HCT116 (cell line): ENCODE measurements at regions not wholly inside any gene's neighbourhood (a gene's known extent, or its start where the extent isn't known, plus 50 kb on each side); places are given as distances from the start of the nearest gene placed in this dataset.

Experiments
- ATAC-seq: fragments of 200-7000 bp; cut with Tn5 transposase; 2 replicates; pipeline ENCODE4 v1.9.1; 2020; ENCODE audit warnings: mild to moderate bottlenecking, moderate library complexity
- BruUV-seq: library from RNA; stranded (reverse); fragments of 400-500 nt; replicated peaks from 2 replicates; lab custom pipeline; 2021; lab: Mats Ljungman, UMichigan
- CTCF ChIA-PET: fragments of 300-600 bp; sonication (Branson Sonifier 250); formaldehyde crosslinking; loops from one replicate; lab custom pipeline; 2021; ENCODE audit warnings: antibody characterized with exemption; lab: Charles Lee
- POLR2A ChIA-PET: fragments of 300-600, 350-600 bp; sonication (Branson Sonifier 250); formaldehyde crosslinking; loops from one replicate; lab custom pipeline; 2021; ENCODE audit warnings: antibody characterized with exemption; lab: Charles Lee
- RAD21 ChIA-PET, 2 experiments: fragments of 300-600 bp; sonication (Branson Sonifier 250); formaldehyde crosslinking; loops; one replicate each; lab custom pipeline; 2023; ENCODE audit warnings: low total read pairs in 2 of 2; ENCODE audit not compliant: uncharacterized antibody in 2 of 2, unreplicated experiment in 2 of 2, low non-redundant PET in 1 of 2; lab: Charles Lee
- DNase-seq: peaks from one replicate; pipeline ENCODE4 v3.0.0-alpha.2; 2010; ENCODE audit warnings: low read depth, low spot score
- H2AFZ ChIP-seq: fragments of 200-600 bp; shearing (Covaris generic), sonication (generic); 2 replicates; pipeline ENCODE4 v1.6.1; 2017; ENCODE audit warnings: low read depth, mixed run types, mixed read lengths, antibody characterized with exemption, low read length; ENCODE audit not compliant: poor library complexity, severe bottlenecking
- H3K27ac ChIP-seq: 2 replicates; pipeline ENCODE4 v1.5.1; 2012; ENCODE audit warnings: low read depth, low read length
- H3K27me3 ChIP-seq: fragments of 200-600 bp; sonication (generic); 2 replicates; pipeline ENCODE4 v1.6.1; 2016; ENCODE audit warnings: mixed run types, low read length, mixed read lengths; ENCODE audit not compliant: insufficient read depth
- H3K36me3 ChIP-seq, 2 experiments: fragments of 200-500 bp in 1 of 2; fragments of 200-600 bp in 1 of 2; sonication (Bioruptor generic) in 1 of 2; sonication (generic) in 1 of 2; 2 replicates each; pipeline versions ENCODE4 v1.5.1 to v1.6.1; 2014 to 2016; ENCODE audit warnings: low read length in 2 of 2, inconsistent platforms in 1 of 2, mixed read lengths in 1 of 2, mixed run types in 1 of 2; ENCODE audit not compliant: insufficient read depth in 2 of 2, control insufficient read depth in 1 of 2
- H3K4me1 ChIP-seq, 2 experiments: fragments of 200-600 bp in 1 of 2; sonication (generic) in 1 of 2; 2 replicates each; pipeline versions ENCODE4 v1.5.1 to v1.6.1; 2012 to 2017; ENCODE audit warnings: low read length in 2 of 2, inconsistent platforms in 1 of 2, mild to moderate bottlenecking in 1 of 2, mixed read lengths in 1 of 2, mixed run types in 1 of 2, moderate library complexity in 1 of 2; ENCODE audit not compliant: insufficient read depth in 2 of 2, control insufficient read depth in 1 of 2
- H3K4me2 ChIP-seq: fragments of 200-600 bp; sonication (generic); 2 replicates; pipeline ENCODE4 v1.6.1; 2017; ENCODE audit warnings: mixed run types, low read length, mixed read lengths
- H3K4me3 ChIP-seq, 2 experiments: fragments of 200-600 bp in 1 of 2; sonication (generic) in 1 of 2; replicated peaks in 1 of 2; 2 replicates each; pipeline ENCODE4 v1.5.1; 2011 to 2016; ENCODE audit warnings: low read length in 2 of 2, control low read depth in 1 of 2, low read depth in 1 of 2, mild to moderate bottlenecking in 1 of 2, mixed read lengths in 1 of 2, mixed run types in 1 of 2
- H3K79me2 ChIP-seq: fragments of 200-600 bp; sonication (generic); 2 replicates; pipeline ENCODE4 v1.6.1; 2017; ENCODE audit warnings: mild to moderate bottlenecking, mixed run types, low read length, moderate library complexity, mixed read lengths; ENCODE audit not compliant: insufficient read depth
- H3K9ac ChIP-seq: fragments of 200-600 bp; sonication (generic); 2 replicates; pipeline ENCODE4 v1.6.1; 2016; ENCODE audit warnings: low read length, mixed read lengths
- H3K9me2 ChIP-seq: fragments of 200-600 bp; sonication (generic), shearing (Covaris generic); 2 replicates; pipeline ENCODE4 v1.6.1; 2017; ENCODE audit warnings: mixed run types, mild to moderate bottlenecking, moderate library complexity; ENCODE audit not compliant: insufficient read depth
- H3K9me3 ChIP-seq, 2 experiments: fragments of 200-500 bp in 1 of 2; fragments of 200-600 bp in 1 of 2; sonication (Bioruptor generic) in 1 of 2; sonication (generic) in 1 of 2; 2 replicates each; pipeline ENCODE4 v1.6.1; 2014 to 2017; ENCODE audit warnings: low read length in 2 of 2, mixed read lengths in 2 of 2, inconsistent platforms in 1 of 2, low read depth in 1 of 2, mild to moderate bottlenecking in 1 of 2, mixed run types in 1 of 2, moderate library complexity in 1 of 2; ENCODE audit not compliant: control insufficient read depth in 1 of 2, insufficient read depth in 1 of 2
- H4K20me1 ChIP-seq: fragments of 200-600 bp; sonication (generic), shearing (Covaris generic); 2 replicates; pipeline ENCODE4 v1.6.1; 2017; ENCODE audit warnings: mixed run types, mild to moderate bottlenecking, moderate library complexity; ENCODE audit not compliant: insufficient read depth
- ATF3 ChIP-seq: IDR thresholded peaks from 2 replicates; pipeline ENCODE4 v1.6.1; 2012
- CEBPB ChIP-seq: IDR thresholded peaks from 2 replicates; pipeline ENCODE4 v1.6.1; 2012; ENCODE audit warnings: low read depth
- EGR1 ChIP-seq: IDR thresholded peaks from 2 replicates; pipeline ENCODE4 v1.6.1; 2012; ENCODE audit warnings: low read depth
- ELF1 ChIP-seq: IDR thresholded peaks from 2 replicates; pipeline ENCODE4 v1.6.1; 2012; ENCODE audit warnings: low read depth, borderline replicate concordance
- EZH2 ChIP-seq: fragments of 200-600 bp; sonication (generic); IDR thresholded peaks from 2 replicates; pipeline ENCODE4 v1.6.1; 2017; ENCODE audit warnings: antibody characterized with exemption, mixed run types
- EZH2phosphoT487 ChIP-seq: fragments of 200-600 bp; IDR thresholded peaks from 2 replicates; pipeline ENCODE4 v1.6.1; 2018; ENCODE audit warnings: antibody characterized with exemption, borderline replicate concordance
- FOSL1 ChIP-seq: IDR thresholded peaks from 2 replicates; pipeline ENCODE4 v1.6.1; 2012; ENCODE audit warnings: low read depth
- JUND ChIP-seq: IDR thresholded peaks from 2 replicates; pipeline ENCODE4 v1.6.1; 2012
- MAX ChIP-seq: IDR thresholded peaks from 2 replicates; pipeline ENCODE4 v1.6.1; 2012
- POLR2AphosphoS5 ChIP-seq: IDR thresholded peaks from 2 replicates; pipeline ENCODE4 v1.6.1; 2011; ENCODE audit warnings: mild to moderate bottlenecking, low read depth, low read length, moderate library complexity
- SIN3A ChIP-seq: IDR thresholded peaks from 2 replicates; pipeline ENCODE4 v1.6.1; 2012; ENCODE audit warnings: low read depth
- SP1 ChIP-seq: IDR thresholded peaks from 2 replicates; pipeline ENCODE4 v1.6.1; 2012; ENCODE audit warnings: low read depth
- SRF ChIP-seq: IDR thresholded peaks from 2 replicates; pipeline ENCODE4 v1.6.1; 2012; ENCODE audit warnings: low read depth
- YY1 ChIP-seq: IDR thresholded peaks from 2 replicates; pipeline ENCODE4 v1.6.1; 2011; ENCODE audit warnings: low read length, low read depth, moderate library complexity, mild to moderate bottlenecking; ENCODE audit not compliant: insufficient replicate concordance; ENCODE audit errors: extremely low read depth
- ZBTB33 ChIP-seq: IDR thresholded peaks from 2 replicates; pipeline ENCODE4 v1.6.1; 2011; ENCODE audit warnings: mild to moderate bottlenecking, low read length, moderate library complexity; ENCODE audit not compliant: insufficient replicate concordance; ENCODE audit errors: extremely low read depth
- ZFX ChIP-seq: fragments of 450-650 bp; IDR thresholded peaks from 2 replicates; pipeline ENCODE4 v1.6.1; 2017
- intact Hi-C: fragments of 100-400 bp; cut with micrococcal nuclease; formaldehyde crosslinking; loops from 2 replicates; pipeline ENCODE4 v1.10.0; 2022
- TF ChIP-seq, protein P1 (sequence below), 3 experiments: fragments of 200-600 bp in 1 of 3; sonication (generic) in 1 of 3; IDR thresholded peaks in 2 of 3; conservative IDR thresholded peaks in 1 of 3; 2 replicates each; pipeline ENCODE4 v1.5.1; 2012 to 2017; ENCODE audit warnings: low read depth in 2 of 3, low read length in 2 of 3, antibody characterized with exemption in 1 of 3, borderline replicate concordance in 1 of 3, control low read depth in 1 of 3, mild to moderate bottlenecking in 1 of 3, mixed read lengths in 1 of 3, mixed run types in 1 of 3, moderate library complexity in 1 of 3; ENCODE audit not compliant: insufficient read depth in 1 of 3

DNA sequence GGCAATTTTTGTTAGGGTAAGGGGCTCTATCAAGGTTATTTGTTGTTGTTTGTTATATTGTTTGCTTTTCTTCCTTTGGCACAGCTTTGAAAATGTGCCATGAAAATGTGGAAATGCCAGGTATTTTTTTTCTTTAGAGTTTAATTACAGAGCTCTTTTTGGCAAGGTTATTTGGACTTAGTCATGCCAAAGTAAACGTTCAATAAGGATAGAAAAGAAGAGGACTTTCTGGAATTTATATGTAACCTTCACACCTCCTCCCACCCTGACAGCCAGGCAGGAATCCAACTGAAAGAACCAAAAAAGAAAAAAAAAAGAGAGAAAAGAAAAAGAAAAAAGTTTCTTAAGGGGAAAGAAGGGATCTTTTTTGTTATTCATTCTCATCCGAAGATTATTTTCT, 217.8 kb downstream of the KITLG start:
- TF ChIP-seq EGR1 = no peak
- TF ChIP-seq SRF = no peak
- no peak for TF ChIP-seq SIN3A
- TF ChIP-seq EZH2phosphoT487 = no peak
- no peak for TF ChIP-seq JUND
- no peak for TF ChIP-seq ATF3
- no peak for TF ChIP-seq FOSL1
- TF ChIP-seq YY1 = no peak
- H4K20me1 ChIP-seq = no peaks in the 10 kb centered on the region
- intact Hi-C loops = no loop called here
- H3K27ac ChIP-seq = no peak overlapping the region
- H3K4me3 ChIP-seq = no peak overlapping the region
- H3K36me3 ChIP-seq = no peaks in the 10 kb centered on the region
- no peaks in the 10 kb centered on the region; the same call in 1 of the 2 replicates for H3K9me2 ChIP-seq
- no peaks in the 10 kb centered on the region for H3K9me3 ChIP-seq
- CTCF ChIA-PET = no interaction called here
- H3K27me3 ChIP-seq = no peaks in the 10 kb centered on the region
- H2AFZ ChIP-seq = no peak overlapping the region
- ATAC-seq (no peak), DNase-seq (no peak)
- H3K4me1 ChIP-seq = no peaks in the 10 kb centered on the region
- BruUV-seq = no TSS peak
- H3K9ac ChIP-seq = no peak overlapping the region
- no peaks in the 10 kb centered on the region for H3K79me2 ChIP-seq
- RAD21 ChIA-PET = no interaction called here
- H3K4me2 ChIP-seq = no peak overlapping the region
- POLR2A ChIA-PET = no interaction called here

- Histone ChIP-seq H4K20me1 (no peaks in the 10 kb centered on the region), H2AFZ (no peak overlapping the region), H3K9me3 (no peaks in the 10 kb centered on the region), H3K4me1 (no peaks in the 10 kb centered on the region), H3K27ac (no peak overlapping the region), H3K9ac (no peak overlapping the region), H3K4me2 (no peak overlapping the region), H3K27me3 (no peaks in the 10 kb centered on the region), H3K36me3 (no peaks in the 10 kb centered on the region), H3K79me2 (no peaks in the 10 kb centered on the region), H3K4me3 (no peak overlapping the region), H3K9me2 (no peaks in the 10 kb centered on the region; the same call in 1 of the 2 replicates)
- no TSS peak for BruUV-seq
- ChIA-PET POLR2A (no interaction called here), RAD21 (no interaction called here), CTCF (no interaction called here)
- ATAC-seq (no peak), DNase-seq (no peak)
- intact Hi-C loops = no loop called here
- TF ChIP-seq ATF3 (no peak), EZH2 (no peak), ZBTB33 (no peak), MAX (no peak), YY1 (no peak), FOSL1 (no peak), POLR2AphosphoS5 (no peak), EGR1 (no peak), ZFX (no peak), JUND (no peak), CEBPB (no peak), SIN3A (no peak), SRF (no peak), SP1 (no peak), ELF1 (no peak)
- TF ChIP-seq, protein P1, sequence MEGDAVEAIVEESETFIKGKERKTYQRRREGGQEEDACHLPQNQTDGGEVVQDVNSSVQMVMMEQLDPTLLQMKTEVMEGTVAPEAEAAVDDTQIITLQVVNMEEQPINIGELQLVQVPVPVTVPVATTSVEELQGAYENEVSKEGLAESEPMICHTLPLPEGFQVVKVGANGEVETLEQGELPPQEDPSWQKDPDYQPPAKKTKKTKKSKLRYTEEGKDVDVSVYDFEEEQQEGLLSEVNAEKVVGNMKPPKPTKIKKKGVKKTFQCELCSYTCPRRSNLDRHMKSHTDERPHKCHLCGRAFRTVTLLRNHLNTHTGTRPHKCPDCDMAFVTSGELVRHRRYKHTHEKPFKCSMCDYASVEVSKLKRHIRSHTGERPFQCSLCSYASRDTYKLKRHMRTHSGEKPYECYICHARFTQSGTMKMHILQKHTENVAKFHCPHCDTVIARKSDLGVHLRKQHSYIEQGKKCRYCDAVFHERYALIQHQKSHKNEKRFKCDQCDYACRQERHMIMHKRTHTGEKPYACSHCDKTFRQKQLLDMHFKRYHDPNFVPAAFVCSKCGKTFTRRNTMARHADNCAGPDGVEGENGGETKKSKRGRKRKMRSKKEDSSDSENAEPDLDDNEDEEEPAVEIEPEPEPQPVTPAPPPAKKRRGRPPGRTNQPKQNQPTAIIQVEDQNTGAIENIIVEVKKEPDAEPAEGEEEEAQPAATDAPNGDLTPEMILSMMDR (IDR thresholded peaks at IDR 0.05 in 2 of 3, conservative IDR thresholded peaks at IDR 0.05 in 1 of 3; ENCODE audit: borderline replicate concordance in 1 of 3, insufficient read depth in 1 of 3, low read depth in 2 of 3, low read length in 2 of 3) = no peak
Observed at GRCh38 chr12:88365403-88365802, 214.9 kb downstream of the KITLG start.
